H7 (cell line): ENCODE measurements at regions not wholly inside any gene's neighbourhood (a gene's known extent, or its start where the extent isn't known, plus 50 kb on each side); places are given as distances from the start of the nearest gene placed in this dataset.
A peak's percentile ranks its signal among the peaks of the same experiment; 100 is the strongest.
"Not testable (repeated sequence)": the region's sequence is repeated elsewhere in the genome, so short reads cannot be mapped to it uniquely, and the experiment has no call there.

Experiments
- DNase-seq: peaks from one replicate; pipeline ENCODE4 v3.0.0; 2012
- H3K27me3 ChIP-seq: 2 replicates; pipeline ENCODE4 v1.6.0; 2011; ENCODE audit warnings: mild to moderate bottlenecking, low read length; ENCODE audit not compliant: control insufficient read depth, insufficient read depth
- H3K36me3 ChIP-seq: replicated peaks from 2 replicates; pipeline ENCODE4 v1.5.1; 2011; ENCODE audit warnings: low read length; ENCODE audit not compliant: control insufficient read depth, insufficient read depth
- H3K4me3 ChIP-seq: 2 replicates; pipeline ENCODE4 v1.5.1; 2011; ENCODE audit warnings: low read depth, mild to moderate bottlenecking, control low read depth, low read length, moderate library complexity; ENCODE audit not compliant: insufficient read depth

DNA sequence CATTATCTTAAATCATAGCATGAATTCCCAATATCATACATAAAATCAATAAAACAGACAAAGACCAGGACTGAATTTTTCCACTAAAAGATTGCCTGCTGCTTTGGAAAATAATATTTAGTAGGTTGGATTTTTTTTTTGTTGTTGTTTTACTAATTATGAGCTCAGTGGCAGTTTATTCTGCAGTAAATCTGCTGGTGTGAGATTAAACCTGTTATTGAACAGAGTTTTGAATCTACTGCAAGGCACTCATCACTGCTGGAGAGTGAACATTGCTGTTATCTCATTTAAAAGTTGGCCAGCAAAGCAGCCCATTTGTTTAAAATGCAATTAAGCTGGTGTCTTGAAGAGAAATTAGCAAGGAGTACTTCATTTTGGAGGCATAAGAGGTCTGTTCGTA is 986.1 kb downstream of the ADGRL2 start:
- no peaks in the 10 kb centered on the region for H3K36me3 ChIP-seq
- H3K4me3 ChIP-seq: no peak overlapping the region
- no peak for DNase-seq
- no peaks in the 10 kb centered on the region for H3K27me3 ChIP-seq

DNA sequence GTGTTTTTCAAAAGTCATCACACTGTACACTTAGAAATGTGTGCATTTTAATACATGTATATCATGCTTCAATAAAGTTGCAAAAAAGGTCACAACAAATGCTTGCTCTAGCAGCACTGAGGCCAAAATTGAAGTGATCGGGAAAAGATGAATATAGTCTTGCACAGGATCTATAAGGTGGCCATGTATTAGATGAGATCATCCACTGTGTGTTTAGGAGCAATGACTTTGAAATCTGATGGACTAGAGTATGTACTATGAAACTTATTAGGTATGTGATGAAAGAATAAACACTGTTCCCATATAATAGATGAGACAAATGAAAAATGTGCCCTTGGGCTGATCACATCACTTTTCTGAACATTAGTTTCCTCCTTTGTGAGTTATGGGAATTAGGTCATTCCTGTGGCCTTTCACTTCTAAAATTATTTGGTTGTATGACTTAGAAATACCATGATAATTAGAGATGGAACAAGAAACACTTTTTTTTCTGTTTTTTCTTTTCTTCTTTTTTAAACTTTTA is 984.6 kb downstream of the ADGRL2 start:
- no peaks in the 10 kb centered on the region for H3K36me3 ChIP-seq
- DNase-seq: no peak
- H3K27me3 ChIP-seq: no peaks in the 10 kb centered on the region
- no peak overlapping the region for H3K4me3 ChIP-seq

DNA sequence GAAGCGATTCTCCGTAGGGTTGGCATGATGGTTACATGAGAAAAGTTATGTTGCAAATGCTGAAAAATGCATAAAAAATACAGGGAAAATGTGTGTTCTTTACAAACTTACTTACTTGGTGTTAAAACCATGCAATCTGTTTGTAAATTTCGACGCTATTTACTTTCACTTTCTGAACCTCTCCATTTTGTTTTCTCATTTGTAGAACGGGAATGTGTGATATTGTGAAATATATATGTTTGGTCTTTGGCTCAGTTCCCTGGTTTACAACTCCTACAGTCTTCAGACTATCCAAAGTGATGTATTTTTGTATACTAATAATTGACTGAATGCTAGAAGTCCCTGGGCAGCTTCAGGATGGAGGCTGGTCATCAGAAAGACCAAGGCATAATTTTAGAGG is 982.3 kb downstream of the ADGRL2 start:
- Histone ChIP-seq H3K36me3 (no peaks in the 10 kb centered on the region), H3K27me3 (no peaks in the 10 kb centered on the region), H3K4me3 (no peak overlapping the region)
- DNase-seq: no peak

GRCh38 chr1:82782599-82782998 is 981.9 kb downstream of the ADGRL2 start:
- no peaks in the 10 kb centered on the region for H3K27me3 ChIP-seq
- no peaks in the 10 kb centered on the region for H3K36me3 ChIP-seq
- DNase-seq: no peak
- H3K4me3 ChIP-seq: no peak overlapping the region

- peak; percentile 19 for DNase-seq
- Histone ChIP-seq H3K36me3 (no peaks in the 10 kb centered on the region), H3K4me3 (no peak overlapping the region), H3K27me3 (no peaks in the 10 kb centered on the region)
Measured at GRCh38 chr1:82778612-82779011, 977.9 kb downstream of the ADGRL2 start.

- Histone ChIP-seq H3K36me3 (no peaks in the 10 kb centered on the region), H3K4me3 (no peak overlapping the region), H3K27me3 (no peaks in the 10 kb centered on the region)
- DNase-seq: no peak
Measured at GRCh38 chr1:82777240-82777639, 976.5 kb downstream of the ADGRL2 start.

DNA sequence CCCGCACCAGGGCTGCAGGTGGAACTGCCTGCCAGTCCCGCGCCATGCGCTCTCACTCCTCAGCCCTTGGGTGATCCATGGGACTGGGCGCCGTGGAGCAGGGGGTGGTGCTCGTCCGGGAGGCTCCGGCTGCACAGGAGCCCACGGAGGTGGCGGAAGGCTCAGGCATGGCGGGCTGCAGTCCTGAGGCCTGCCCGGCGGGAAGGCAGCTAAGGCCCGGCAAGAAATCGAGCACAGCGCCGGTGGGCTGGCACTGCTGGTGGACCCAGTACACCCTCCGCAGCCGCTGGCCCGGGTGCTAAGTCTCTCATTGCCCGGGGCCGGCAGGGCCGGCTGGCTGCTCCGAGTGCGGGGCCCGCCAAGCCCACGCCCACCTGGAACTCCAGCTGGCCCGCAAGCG is 976.0 kb downstream of the ADGRL2 start:
- not testable (repeated sequence) for H3K36me3 ChIP-seq, H3K4me3 ChIP-seq, DNase-seq, H3K27me3 ChIP-seq

GRCh38 chr1:82775406-82776000 is 974.8 kb downstream of the ADGRL2 start:
- no peak overlapping the region for H3K4me3 ChIP-seq
- no peaks in the 10 kb centered on the region for H3K36me3 ChIP-seq
- peak; percentile 60 for DNase-seq
- H3K27me3 ChIP-seq: no peaks in the 10 kb centered on the region

GRCh38 chr1:82762829-82763532 is 962.2 kb downstream of the ADGRL2 start:
- no peak overlapping the region for H3K4me3 ChIP-seq
- H3K27me3 ChIP-seq: no peaks in the 10 kb centered on the region
- no peaks in the 10 kb centered on the region for H3K36me3 ChIP-seq
- no peak for DNase-seq

DNA sequence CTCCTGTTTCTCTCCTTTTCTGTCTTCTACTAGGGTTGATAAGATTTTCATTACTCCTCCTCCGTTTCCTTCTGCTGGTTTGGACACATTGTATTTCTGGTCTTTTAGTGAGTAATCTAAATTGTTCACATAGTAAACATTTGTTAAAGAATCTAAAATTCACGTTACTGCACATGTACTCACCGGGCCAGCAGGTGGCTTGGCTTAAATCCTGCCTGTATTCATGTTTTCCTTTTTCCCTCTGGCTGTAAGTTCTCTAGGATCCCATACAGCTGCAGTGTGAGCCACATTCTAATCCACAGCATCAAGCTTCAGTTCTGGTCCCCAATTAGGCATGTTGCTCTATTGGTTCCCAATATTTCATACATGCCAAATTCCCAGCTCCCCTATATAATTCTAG is 958.3 kb downstream of the ADGRL2 start:
- H3K36me3 ChIP-seq: no peaks in the 10 kb centered on the region
- no peak overlapping the region for H3K4me3 ChIP-seq
- H3K27me3 ChIP-seq: no peaks in the 10 kb centered on the region
- no peak for DNase-seq

DNA sequence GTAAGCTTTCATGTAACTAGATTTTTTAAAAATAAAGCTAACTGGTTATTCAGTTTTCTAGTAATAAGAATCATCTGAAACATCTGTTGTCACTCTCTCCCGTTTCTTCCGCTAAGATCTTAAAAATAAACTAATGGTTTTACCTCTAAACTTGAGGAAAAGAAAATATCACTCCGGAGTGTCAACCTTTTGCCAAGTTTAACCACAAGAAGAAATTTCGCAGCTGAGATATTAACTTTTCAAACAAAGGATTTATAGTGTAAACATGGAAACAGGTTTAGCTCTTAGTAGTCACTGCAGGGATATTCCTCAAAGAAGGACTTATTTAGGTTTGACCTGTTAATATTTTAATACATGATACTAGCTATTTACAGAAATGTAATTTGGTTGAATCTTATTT is 954.9 kb downstream of the ADGRL2 start:
- no peak for DNase-seq
- H3K27me3 ChIP-seq: no peaks in the 10 kb centered on the region
- no peak overlapping the region for H3K4me3 ChIP-seq
- no peaks in the 10 kb centered on the region for H3K36me3 ChIP-seq

GRCh38 chr1:82755191-82755590 is 954.5 kb downstream of the ADGRL2 start:
- H3K36me3 ChIP-seq: no peaks in the 10 kb centered on the region
- H3K4me3 ChIP-seq: no peak overlapping the region
- H3K27me3 ChIP-seq: no peaks in the 10 kb centered on the region
- DNase-seq: no peak

DNA sequence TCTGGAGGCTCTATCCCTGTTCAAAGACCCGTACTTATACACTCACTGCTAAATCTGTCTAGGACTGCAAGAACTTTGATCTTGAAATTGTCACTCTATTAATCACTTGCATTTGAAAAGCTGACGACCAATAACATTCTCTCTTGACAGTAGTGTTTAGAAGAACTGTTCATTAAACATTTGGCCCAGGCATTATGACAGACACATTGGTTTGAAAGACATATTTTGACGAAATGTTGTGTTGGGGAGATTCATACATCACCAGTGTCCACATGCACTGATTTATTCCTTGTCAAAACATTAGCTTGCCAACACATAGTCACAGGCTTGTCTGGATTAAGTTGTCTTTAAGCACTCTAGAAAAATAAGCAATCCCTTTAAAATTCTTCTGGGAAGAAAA is 951.3 kb downstream of the ADGRL2 start:
- Histone ChIP-seq H3K4me3 (no peak overlapping the region), H3K27me3 (no peaks in the 10 kb centered on the region), H3K36me3 (no peaks in the 10 kb centered on the region)
- DNase-seq: no peak

- no peak for DNase-seq
- Histone ChIP-seq H3K4me3 (no peak overlapping the region), H3K27me3 (no peaks in the 10 kb centered on the region), H3K36me3 (no peaks in the 10 kb centered on the region)
Measured at GRCh38 chr1:82733645-82734044, 932.9 kb downstream of the ADGRL2 start.

GRCh38 chr1:82731216-82731615 is 930.5 kb downstream of the ADGRL2 start:
- H3K36me3 ChIP-seq: no peaks in the 10 kb centered on the region
- no peak for DNase-seq
- no peak overlapping the region for H3K4me3 ChIP-seq
- H3K27me3 ChIP-seq: no peaks in the 10 kb centered on the region
